ENCODE measurements at regions not wholly inside any gene's neighbourhood (a gene's known extent, or its start where the extent isn't known, plus 50 kb on each side); places are given as distances from the start of the nearest gene placed in this dataset.

- no peak for TF ChIP-seq CTCF (IDR thresholded peaks at IDR 0.05)
- no peak for TF ChIP-seq POLR2A (IDR thresholded peaks at IDR 0.05)
- TF ChIP-seq EP300 (IDR thresholded peaks at IDR 0.05): no peak
Observed at GRCh38 chr2:211181626-211182025, 625.2 kb downstream of the CPS1 start.
